Glutamatergic neuron (in vitro differentiated cells): ENCODE measurements at regions not wholly inside any gene's neighbourhood (a gene's known extent, or its start where the extent isn't known, plus 50 kb on each side); places are given as distances from the start of the nearest gene placed in this dataset.

ENCODE experiments used
- DNase-seq: peaks from one replicate; pipeline ENCODE4 v3.0.0; 2022
- H3K27ac Mint-ChIP-seq: one replicate; pipeline ENCODE4 v1.8.0; 2020; ENCODE audit warnings: mild to moderate bottlenecking, mixed read lengths, inconsistent platforms; ENCODE audit not compliant: unreplicated experiment
- H3K27me3 Mint-ChIP-seq: one replicate; pipeline ENCODE4 v1.8.0; 2020; ENCODE audit warnings: mild to moderate bottlenecking, moderate library complexity, mixed read lengths, inconsistent platforms; ENCODE audit not compliant: unreplicated experiment
- H3K36me3 Mint-ChIP-seq: one replicate; pipeline ENCODE4 v1.8.0; 2020; ENCODE audit warnings: mild to moderate bottlenecking, mixed read lengths, inconsistent platforms; ENCODE audit not compliant: unreplicated experiment
- H3K4me1 Mint-ChIP-seq: one replicate; pipeline ENCODE4 v1.8.0; 2020; ENCODE audit warnings: mild to moderate bottlenecking, low read depth, mixed read lengths, inconsistent platforms; ENCODE audit not compliant: unreplicated experiment
- H3K4me3 Mint-ChIP-seq: one replicate; pipeline ENCODE4 v1.8.0; 2020; ENCODE audit warnings: mild to moderate bottlenecking, mixed read lengths, inconsistent platforms; ENCODE audit not compliant: unreplicated experiment
- H3K9me3 Mint-ChIP-seq: one replicate; pipeline ENCODE4 v1.8.0; 2020; ENCODE audit warnings: mild to moderate bottlenecking, moderate library complexity, mixed read lengths, inconsistent platforms; ENCODE audit not compliant: unreplicated experiment
- TF ChIP-seq, protein P1 (sequence below): fragments of 200-600 bp; sonication (generic); IDR thresholded peaks from one replicate; pipeline ENCODE4 v1.5.0; 2021; ENCODE audit not compliant: partially characterized antibody, unreplicated experiment

GRCh38 chr9:1639166-1639565, 376.0 kb upstream of the SMARCA2 start:
- TF ChIP-seq, protein P1, sequence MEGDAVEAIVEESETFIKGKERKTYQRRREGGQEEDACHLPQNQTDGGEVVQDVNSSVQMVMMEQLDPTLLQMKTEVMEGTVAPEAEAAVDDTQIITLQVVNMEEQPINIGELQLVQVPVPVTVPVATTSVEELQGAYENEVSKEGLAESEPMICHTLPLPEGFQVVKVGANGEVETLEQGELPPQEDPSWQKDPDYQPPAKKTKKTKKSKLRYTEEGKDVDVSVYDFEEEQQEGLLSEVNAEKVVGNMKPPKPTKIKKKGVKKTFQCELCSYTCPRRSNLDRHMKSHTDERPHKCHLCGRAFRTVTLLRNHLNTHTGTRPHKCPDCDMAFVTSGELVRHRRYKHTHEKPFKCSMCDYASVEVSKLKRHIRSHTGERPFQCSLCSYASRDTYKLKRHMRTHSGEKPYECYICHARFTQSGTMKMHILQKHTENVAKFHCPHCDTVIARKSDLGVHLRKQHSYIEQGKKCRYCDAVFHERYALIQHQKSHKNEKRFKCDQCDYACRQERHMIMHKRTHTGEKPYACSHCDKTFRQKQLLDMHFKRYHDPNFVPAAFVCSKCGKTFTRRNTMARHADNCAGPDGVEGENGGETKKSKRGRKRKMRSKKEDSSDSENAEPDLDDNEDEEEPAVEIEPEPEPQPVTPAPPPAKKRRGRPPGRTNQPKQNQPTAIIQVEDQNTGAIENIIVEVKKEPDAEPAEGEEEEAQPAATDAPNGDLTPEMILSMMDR: no peak
- Mint-ChIP-seq H3K4me3 (no peak overlapping the region), H3K27me3 (no peaks in the 10 kb centered on the region), H3K36me3 (no peaks in the 10 kb centered on the region), H3K9me3 (no peaks in the 10 kb centered on the region), H3K27ac (no peak overlapping the region), H3K4me1 (no peaks in the 10 kb centered on the region)
- no peak for DNase-seq

DNA sequence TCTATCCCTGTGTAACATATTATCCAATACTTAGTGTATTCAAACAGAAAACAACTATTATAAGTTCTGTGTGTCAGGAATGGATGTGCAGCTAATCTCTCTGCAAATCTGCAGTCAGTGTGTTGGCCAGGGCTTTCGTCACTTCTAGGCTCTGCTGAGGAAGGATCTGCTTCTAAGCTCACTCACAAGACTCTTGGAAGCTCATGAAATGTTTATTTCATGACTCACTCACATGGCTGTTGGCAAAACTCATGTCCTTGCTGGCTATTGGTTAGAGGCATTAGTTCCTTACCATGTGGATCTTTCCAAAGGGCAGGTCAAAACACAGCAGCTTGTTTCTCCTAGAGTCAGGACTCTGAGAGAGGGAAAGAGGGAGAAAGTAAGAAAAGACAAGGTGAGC, 367.4 kb upstream of the SMARCA2 start:
- Mint-ChIP-seq H3K4me1 (no peaks in the 10 kb centered on the region), H3K9me3 (no peaks in the 10 kb centered on the region), H3K4me3 (no peak overlapping the region)

GRCh38 chr9:1653282-1653681, 361.9 kb upstream of the SMARCA2 start:
- no peaks in the 10 kb centered on the region for H3K9me3 Mint-ChIP-seq
- no peaks in the 10 kb centered on the region for H3K36me3 Mint-ChIP-seq
- H3K4me1 Mint-ChIP-seq: no peaks in the 10 kb centered on the region
- no peak overlapping the region for H3K27ac Mint-ChIP-seq
- no peaks in the 10 kb centered on the region for H3K27me3 Mint-ChIP-seq
- no peak for DNase-seq
- no peak overlapping the region for H3K4me3 Mint-ChIP-seq
- TF ChIP-seq, protein P1: no peak

More for the DNA sequence above, 367.4 kb upstream of the SMARCA2 start:
- Mint-ChIP-seq H3K27me3 (no peaks in the 10 kb centered on the region), H3K27ac (no peak overlapping the region), H3K36me3 (no peaks in the 10 kb centered on the region)
- no peak for DNase-seq
- TF ChIP-seq, protein P1: no peak

DNA sequence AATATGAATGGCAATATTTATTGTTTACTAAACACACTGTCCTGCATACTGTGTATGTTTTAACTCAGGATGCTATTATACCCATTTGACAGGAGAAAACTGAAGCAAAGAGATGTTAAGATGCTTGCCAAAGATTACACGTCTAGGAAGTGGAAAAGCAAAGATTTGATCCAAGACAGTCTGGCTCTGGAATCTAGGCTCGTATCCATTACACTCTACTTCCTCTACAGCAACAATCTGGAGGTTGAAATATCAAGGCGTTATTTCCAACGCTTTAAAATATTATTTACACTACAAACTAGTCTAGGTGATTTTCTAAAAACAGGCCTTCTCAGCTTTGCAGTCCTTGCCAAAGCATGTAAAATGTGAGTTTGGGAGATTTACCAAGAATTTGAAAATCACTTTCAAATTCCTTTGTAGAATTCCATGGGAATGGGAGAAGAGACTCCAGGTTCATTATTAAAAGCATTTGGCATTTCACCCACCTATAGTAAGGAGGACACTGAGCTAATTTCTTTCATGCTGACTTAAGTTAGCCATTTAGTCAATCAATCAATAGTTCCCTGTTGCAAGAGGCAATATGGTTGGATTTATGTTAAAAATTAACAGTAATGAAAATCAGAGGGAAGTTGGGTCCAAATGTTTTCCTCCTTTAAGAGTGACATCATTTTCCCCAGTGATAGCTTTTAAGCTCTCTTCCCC, 356.3 kb upstream of the SMARCA2 start:
- H3K27me3 Mint-ChIP-seq: no peaks in the 10 kb centered on the region
- TF ChIP-seq, protein P1: no peak
- H3K36me3 Mint-ChIP-seq: no peaks in the 10 kb centered on the region
- no peaks in the 10 kb centered on the region for H3K4me1 Mint-ChIP-seq
- no peak overlapping the region for H3K4me3 Mint-ChIP-seq
- no peak for DNase-seq
- no peaks in the 10 kb centered on the region for H3K9me3 Mint-ChIP-seq
- H3K27ac Mint-ChIP-seq: no peak overlapping the region

DNA sequence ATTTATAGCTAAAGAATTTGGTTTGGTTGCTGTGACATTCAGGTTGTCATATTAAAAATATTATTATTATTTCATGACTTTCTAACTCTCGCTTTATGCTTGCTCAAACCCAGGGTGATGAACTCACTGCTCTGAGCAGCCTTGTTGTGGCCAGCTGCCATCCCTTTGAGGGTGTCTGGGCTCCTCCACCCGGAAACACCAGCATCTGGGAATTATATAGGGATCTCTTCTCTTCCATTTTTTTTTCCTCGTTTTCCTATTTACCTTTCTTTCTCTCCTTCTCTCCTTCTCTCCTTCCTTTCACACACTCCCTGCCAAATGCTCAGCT, 355.8 kb upstream of the SMARCA2 start:
- Mint-ChIP-seq H3K9me3 (no peaks in the 10 kb centered on the region), H3K36me3 (no peaks in the 10 kb centered on the region), H3K27me3 (no peaks in the 10 kb centered on the region), H3K27ac (no peak overlapping the region), H3K4me3 (no peak overlapping the region), H3K4me1 (no peaks in the 10 kb centered on the region)
- TF ChIP-seq, protein P1: no peak
- DNase-seq: no peak
